GM18517 (cell line): ENCODE measurements at regions not wholly inside any gene's neighbourhood (a gene's known extent, or its start where the extent isn't known, plus 50 kb on each side); places are given as distances from the start of the nearest gene placed in this dataset.
"Not testable (repeated sequence)": the region's sequence is repeated elsewhere in the genome, so short reads cannot be mapped to it uniquely, and the experiment has no call there.

ENCODE experiments used
- ATAC-seq: cut with Tn5 transposase; IDR thresholded peaks from one replicate; pipeline ENCODE4 v1.9.1; 2021; ENCODE audit warnings: mild to moderate bottlenecking, moderate library complexity; ENCODE audit not compliant: unreplicated experiment

GRCh38 chrX:97850911-97851310 is 967.2 kb downstream of the RPA4 start:
- ATAC-seq = no peak

GRCh38 chrX:97854086-97854485 is 970.4 kb downstream of the RPA4 start:
- no peak for ATAC-seq

GRCh38 chrX:97858592-97858991 is 974.9 kb downstream of the RPA4 start:
- no peak for ATAC-seq

GRCh38 chrX:97860226-97860625 is 976.5 kb downstream of the RPA4 start:
- no peak for ATAC-seq

- no peak for ATAC-seq
Measured at GRCh38 chrX:97863261-97863660, 979.6 kb downstream of the RPA4 start.

GRCh38 chrX:97867266-97867665 is 983.6 kb downstream of the RPA4 start:
- ATAC-seq = no peak

GRCh38 chrX:97876697-97877407 is 993.1 kb downstream of the RPA4 start:
- ATAC-seq = no peak

GRCh38 chrX:97882306-97882705 is 998.6 kb downstream of the RPA4 start:
- ATAC-seq = no peak

- ATAC-seq = no peak
Measured at GRCh38 chrX:97895751-97896150, 1012.0 kb downstream of the RPA4 start.

- ATAC-seq = no peak
Measured at GRCh38 chrX:97897998-97898397, 1014.3 kb downstream of the RPA4 start.

- ATAC-seq = no peak
Measured at GRCh38 chrX:97898798-97899197, 1015.1 kb downstream of the RPA4 start.

- no peak for ATAC-seq
Measured at GRCh38 chrX:97907791-97908190, 1024.1 kb downstream of the RPA4 start.

GRCh38 chrX:97909245-97909644 is 1025.5 kb downstream of the RPA4 start:
- peak; percentile 96 for ATAC-seq

- not testable (repeated sequence) for ATAC-seq
Measured at GRCh38 chrX:97915390-97915789, 1031.7 kb downstream of the RPA4 start.

GRCh38 chrX:97921223-97921622 is 1037.5 kb downstream of the RPA4 start:
- not testable (repeated sequence) for ATAC-seq

- no peak for ATAC-seq
Measured at GRCh38 chrX:97931586-97931985, 1047.9 kb downstream of the RPA4 start.

- ATAC-seq = no peak
Measured at GRCh38 chrX:97936296-97936695, 1052.6 kb downstream of the RPA4 start.

GRCh38 chrX:97938706-97939105 is 1055.0 kb downstream of the RPA4 start:
- no peak for ATAC-seq

- no peak for ATAC-seq
Measured at GRCh38 chrX:97968376-97969163, 1084.9 kb downstream of the RPA4 start.

GRCh38 chrX:97984641-97985040 is 1100.9 kb downstream of the RPA4 start:
- no peak for ATAC-seq

GRCh38 chrX:97985096-97985495 is 1101.4 kb downstream of the RPA4 start:
- ATAC-seq = no peak

GRCh38 chrX:97987979-97988378 is 1104.3 kb downstream of the RPA4 start:
- ATAC-seq = no peak
